Stimulated activated CD8-positive, alpha-beta memory T cell treated with anti-CD3 and anti-CD28 coated beads, Interleukin-7, amount 100 ng/mL, for 4 hours (primary cell): ENCODE measurements at regions not wholly inside any gene's neighbourhood (a gene's known extent, or its start where the extent isn't known, plus 50 kb on each side); places are given as distances from the start of the nearest gene placed in this dataset.

Source experiments
- DNase-seq, 2 donors: peaks; one replicate each; pipeline ENCODE4 v3.0.0-alpha.2; 2020; ENCODE audit warnings: low read depth in 2 of 2

GRCh38 chr5:52409835-52410234 is 377.9 kb upstream of the ITGA1 start:
- DNase-seq = no peak

GRCh38 chr5:52419357-52419756 is 368.4 kb upstream of the ITGA1 start:
- DNase-seq = no peak

GRCh38 chr5:52427615-52428014 is 360.1 kb upstream of the ITGA1 start:
- DNase-seq = no peak

GRCh38 chr5:52428977-52429489 is 358.7 kb upstream of the ITGA1 start:
- no peak for DNase-seq

GRCh38 chr5:52441768-52442167 is 345.9 kb upstream of the ITGA1 start:
- no peak for DNase-seq

- no peak for DNase-seq
Observed at GRCh38 chr5:52443187-52443586, 344.5 kb upstream of the ITGA1 start.

GRCh38 chr5:52448111-52448510 is 339.6 kb upstream of the ITGA1 start:
- DNase-seq = no peak

- no peak for DNase-seq
Observed at GRCh38 chr5:52449516-52449915, 338.2 kb upstream of the ITGA1 start.

- DNase-seq = no peak
Observed at GRCh38 chr5:52452098-52452497, 335.6 kb upstream of the ITGA1 start.

GRCh38 chr5:52453176-52453575 is 334.5 kb upstream of the ITGA1 start:
- no peak for DNase-seq

GRCh38 chr5:52455920-52456319 is 331.8 kb upstream of the ITGA1 start:
- DNase-seq = no peak

- DNase-seq = no peak
Observed at GRCh38 chr5:52457810-52458209, 329.9 kb upstream of the ITGA1 start.

- DNase-seq = no peak
Observed at GRCh38 chr5:52466113-52466512, 321.6 kb upstream of the ITGA1 start.

GRCh38 chr5:52466749-52467520 is 320.8 kb upstream of the ITGA1 start:
- no peak for DNase-seq

GRCh38 chr5:52468976-52469375 is 318.7 kb upstream of the ITGA1 start:
- DNase-seq = no peak

- DNase-seq = no peak
Observed at GRCh38 chr5:52469420-52469819, 318.3 kb upstream of the ITGA1 start.

- DNase-seq = no peak
Observed at GRCh38 chr5:52469835-52470234, 317.9 kb upstream of the ITGA1 start.

- DNase-seq = no peak
Observed at GRCh38 chr5:52476346-52476745, 311.4 kb upstream of the ITGA1 start.

- DNase-seq = no peak
Observed at GRCh38 chr5:52481201-52481600, 306.5 kb upstream of the ITGA1 start.

GRCh38 chr5:52481851-52482250 is 305.9 kb upstream of the ITGA1 start:
- DNase-seq = no peak

- DNase-seq = no peak
Observed at GRCh38 chr5:52491071-52491787, 296.5 kb upstream of the ITGA1 start.

- DNase-seq = no peak
Observed at GRCh38 chr5:52491818-52492217, 295.9 kb upstream of the ITGA1 start.

GRCh38 chr5:52497133-52497693 is 290.5 kb upstream of the ITGA1 start:
- DNase-seq = no peak
